TTC549 (cell line): ENCODE measurements at regions not wholly inside any gene's neighbourhood (a gene's known extent, or its start where the extent isn't known, plus 50 kb on each side); places are given as distances from the start of the nearest gene placed in this dataset.

Source experiments
- FAIRE-seq: peaks from 2 replicates; lab custom pipeline; 2012; peaks lifted over from hg19 to GRCh38; lab: Jason Lieb, UNC

DNA sequence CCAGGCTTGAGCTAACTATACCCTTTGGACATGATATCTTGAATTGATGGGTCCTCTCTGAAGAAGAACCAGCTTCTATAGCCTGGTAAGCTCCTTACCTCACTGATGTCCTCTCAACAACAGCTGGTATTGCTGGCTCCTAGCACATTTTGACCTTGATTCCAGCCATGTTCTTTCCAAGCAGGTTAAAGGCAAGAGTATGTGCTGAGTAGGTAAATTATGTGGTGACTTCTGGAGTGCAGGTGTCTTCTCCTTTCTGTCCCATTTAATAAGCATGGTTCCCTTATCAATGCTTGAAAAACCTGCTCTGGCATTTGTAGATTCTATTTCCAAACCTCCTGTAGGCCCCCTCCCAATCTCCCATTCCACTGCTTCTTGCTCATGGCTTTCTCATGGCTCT, 300.1 kb downstream of the UTP18 start:
- no peak for FAIRE-seq

DNA sequence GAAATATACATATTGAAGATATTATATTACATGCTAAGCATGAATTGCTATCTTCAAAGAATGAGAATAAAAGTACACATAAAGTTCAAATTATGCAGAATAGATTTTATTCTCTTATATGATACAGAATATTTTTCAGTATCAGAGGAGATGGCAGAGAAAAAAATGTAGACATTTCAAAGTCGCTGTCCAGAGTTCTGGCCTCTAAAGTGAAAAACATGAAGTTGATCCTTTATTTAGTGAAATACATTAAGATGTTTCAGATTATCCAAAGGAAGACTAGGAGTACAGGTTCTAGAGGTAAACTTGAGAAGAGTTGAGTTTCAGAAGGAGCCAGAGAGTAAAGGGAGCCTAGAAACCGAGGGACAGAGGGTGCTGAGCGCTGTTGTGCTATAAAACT, 303.6 kb downstream of the UTP18 start:
- FAIRE-seq, result no peak

DNA sequence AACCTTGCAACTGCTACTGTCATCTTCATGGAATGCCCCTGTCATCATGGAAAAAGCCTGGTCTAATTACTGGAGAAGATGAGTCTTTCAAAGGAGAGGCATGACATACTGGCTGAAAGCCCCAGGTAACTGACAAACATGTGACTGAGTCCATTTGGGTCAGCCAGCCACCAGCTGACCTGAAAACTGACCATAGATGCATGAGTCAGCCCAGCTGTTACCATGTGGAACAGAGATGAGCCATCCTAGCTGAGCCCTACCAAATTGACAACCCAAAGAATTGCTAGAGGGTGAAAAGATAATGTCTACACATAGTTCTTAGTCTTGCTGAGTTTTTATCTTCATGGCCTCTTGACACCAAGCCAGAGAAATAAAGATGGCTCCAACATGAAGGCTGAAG, 311.8 kb downstream of the UTP18 start:
- no peak for FAIRE-seq
